Fibroblast of the aortic adventitia (primary cell): ENCODE measurements at regions not wholly inside any gene's neighbourhood (a gene's known extent, or its start where the extent isn't known, plus 50 kb on each side); places are given as distances from the start of the nearest gene placed in this dataset.

ENCODE experiments used
- DNase-seq: peaks from one replicate; pipeline ENCODE4 v3.0.0-alpha.2; 2010; ENCODE audit warnings: low read depth
- H3K4me3 ChIP-seq: 2 replicates; pipeline ENCODE4 v1.5.1; 2011; ENCODE audit warnings: low read depth, mild to moderate bottlenecking, control low read depth, low read length, moderate library complexity
- TF ChIP-seq, protein P1 (sequence below): IDR thresholded peaks from 2 replicates; pipeline ENCODE4 v1.5.1; 2011; ENCODE audit warnings: mild to moderate bottlenecking, low read length, control low read depth, inconsistent platforms; ENCODE audit not compliant: insufficient read depth

DNA sequence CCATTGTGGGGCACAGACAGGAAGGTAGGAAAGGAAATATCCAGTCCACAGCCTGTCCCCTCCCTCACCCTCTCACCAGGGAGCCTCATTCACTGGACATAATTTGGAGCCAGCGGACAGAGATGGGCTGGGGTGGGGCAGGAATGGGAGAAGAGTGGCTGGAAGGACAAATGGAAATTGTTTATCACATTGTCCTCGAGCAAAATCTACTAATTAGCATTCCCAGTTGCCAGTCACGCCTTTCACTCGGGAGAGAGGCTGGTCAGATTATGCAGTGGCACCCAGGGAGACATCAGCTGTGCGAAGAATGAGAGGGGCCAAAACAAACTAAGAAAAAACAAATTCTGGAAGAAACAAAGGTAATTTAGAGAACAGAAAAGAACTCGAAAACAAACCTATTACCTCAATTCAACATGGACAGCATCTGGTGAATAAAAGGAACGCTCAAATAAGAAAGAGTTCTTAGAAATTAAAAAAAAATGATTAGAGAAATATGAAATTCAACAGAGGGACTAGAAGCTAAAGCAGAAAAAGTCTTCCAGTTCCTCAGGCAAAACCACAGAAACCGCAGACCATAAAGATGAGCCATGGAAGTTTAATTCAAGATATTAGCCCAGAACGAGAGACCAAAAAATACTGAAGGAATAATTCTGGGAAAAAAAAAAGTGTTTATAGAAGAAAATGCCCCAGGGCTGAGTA lies 108.5 kb upstream of the RALGAPA2 start:
- no peak overlapping the region for H3K4me3 ChIP-seq
- TF ChIP-seq, protein P1, sequence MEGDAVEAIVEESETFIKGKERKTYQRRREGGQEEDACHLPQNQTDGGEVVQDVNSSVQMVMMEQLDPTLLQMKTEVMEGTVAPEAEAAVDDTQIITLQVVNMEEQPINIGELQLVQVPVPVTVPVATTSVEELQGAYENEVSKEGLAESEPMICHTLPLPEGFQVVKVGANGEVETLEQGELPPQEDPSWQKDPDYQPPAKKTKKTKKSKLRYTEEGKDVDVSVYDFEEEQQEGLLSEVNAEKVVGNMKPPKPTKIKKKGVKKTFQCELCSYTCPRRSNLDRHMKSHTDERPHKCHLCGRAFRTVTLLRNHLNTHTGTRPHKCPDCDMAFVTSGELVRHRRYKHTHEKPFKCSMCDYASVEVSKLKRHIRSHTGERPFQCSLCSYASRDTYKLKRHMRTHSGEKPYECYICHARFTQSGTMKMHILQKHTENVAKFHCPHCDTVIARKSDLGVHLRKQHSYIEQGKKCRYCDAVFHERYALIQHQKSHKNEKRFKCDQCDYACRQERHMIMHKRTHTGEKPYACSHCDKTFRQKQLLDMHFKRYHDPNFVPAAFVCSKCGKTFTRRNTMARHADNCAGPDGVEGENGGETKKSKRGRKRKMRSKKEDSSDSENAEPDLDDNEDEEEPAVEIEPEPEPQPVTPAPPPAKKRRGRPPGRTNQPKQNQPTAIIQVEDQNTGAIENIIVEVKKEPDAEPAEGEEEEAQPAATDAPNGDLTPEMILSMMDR: no peak
- no peak for DNase-seq

GRCh38 chr20:20820104-20820503 lies 107.7 kb upstream of the RALGAPA2 start:
- H3K4me3 ChIP-seq: no peak overlapping the region
- no peak for DNase-seq
- TF ChIP-seq, protein P1: peak; percentile 25

DNA sequence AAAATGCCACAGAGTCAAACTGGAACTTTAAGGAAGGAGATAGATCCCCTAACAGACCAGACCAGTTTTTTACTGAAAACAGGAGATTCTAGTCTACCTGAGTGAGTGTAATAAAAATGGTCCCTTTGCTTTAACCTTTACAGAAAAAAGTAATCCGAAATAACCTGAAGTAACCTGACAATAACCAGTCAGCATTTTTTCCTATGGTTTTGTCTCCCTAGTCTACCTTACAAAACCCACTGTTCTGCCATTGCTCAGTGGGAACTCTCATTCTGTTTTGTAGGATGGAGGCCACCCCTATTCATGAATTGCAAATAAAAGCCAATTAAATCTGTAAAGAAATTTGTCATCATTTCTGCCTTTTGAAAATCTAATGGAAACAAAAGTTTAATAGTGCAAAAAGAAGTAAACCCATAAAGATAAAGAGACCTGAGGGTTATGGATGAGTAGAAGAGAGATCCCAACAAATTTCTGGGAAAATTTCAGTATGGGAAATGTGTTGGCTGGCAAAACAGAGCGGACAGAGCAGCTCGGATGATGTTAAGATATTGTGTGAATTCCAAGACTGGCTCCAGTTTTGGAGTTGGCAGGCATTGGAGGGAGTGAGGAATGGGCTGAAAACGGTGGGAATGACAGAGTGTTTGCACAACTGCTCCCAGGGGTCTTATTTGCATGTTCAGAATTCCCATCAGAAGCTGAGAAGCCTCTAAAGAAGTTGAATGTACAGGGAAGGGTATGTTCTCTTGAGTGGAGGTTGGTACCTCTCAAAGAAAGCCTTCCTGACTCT lies 104.7 kb upstream of the RALGAPA2 start:
- no peak overlapping the region for H3K4me3 ChIP-seq
- TF ChIP-seq, protein P1: no peak
- DNase-seq: no peak

DNA sequence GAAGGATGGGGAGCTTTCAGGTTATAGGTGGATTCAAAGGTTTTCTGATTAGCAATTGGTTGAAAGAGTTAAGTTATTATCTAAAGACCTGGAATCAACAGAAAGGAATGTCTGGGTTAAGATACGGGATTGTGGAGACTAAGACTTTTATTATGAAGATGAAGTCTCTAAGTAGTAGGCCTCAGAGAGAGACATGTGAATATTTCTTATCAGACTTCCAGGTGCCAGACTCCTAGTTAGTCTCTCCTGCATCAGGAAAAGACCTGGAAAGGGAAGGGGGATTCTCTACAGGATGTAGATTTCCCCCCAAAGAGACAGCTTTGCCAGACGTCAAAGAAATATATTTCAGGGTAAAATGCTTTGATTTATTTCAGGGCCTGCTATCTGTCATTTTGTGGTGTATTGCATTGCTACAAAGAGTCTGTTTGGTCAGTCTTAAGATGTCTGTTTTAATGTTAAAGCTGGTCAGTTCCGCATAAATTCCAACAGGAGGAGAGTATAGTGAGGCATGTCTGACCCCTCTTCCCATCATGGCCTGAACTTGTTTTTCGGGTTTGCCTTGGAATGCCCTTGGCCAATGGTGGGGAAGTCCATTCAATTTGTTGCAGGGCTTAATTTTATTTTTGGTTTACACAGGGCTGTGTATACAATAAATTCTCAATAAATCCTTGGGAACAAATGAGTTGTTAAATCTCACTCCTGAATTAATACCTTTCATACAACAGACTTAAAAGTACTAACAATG lies 103.4 kb upstream of the RALGAPA2 start:
- TF ChIP-seq, protein P1: no peak
- no peak overlapping the region for H3K4me3 ChIP-seq
- DNase-seq: no peak

DNA sequence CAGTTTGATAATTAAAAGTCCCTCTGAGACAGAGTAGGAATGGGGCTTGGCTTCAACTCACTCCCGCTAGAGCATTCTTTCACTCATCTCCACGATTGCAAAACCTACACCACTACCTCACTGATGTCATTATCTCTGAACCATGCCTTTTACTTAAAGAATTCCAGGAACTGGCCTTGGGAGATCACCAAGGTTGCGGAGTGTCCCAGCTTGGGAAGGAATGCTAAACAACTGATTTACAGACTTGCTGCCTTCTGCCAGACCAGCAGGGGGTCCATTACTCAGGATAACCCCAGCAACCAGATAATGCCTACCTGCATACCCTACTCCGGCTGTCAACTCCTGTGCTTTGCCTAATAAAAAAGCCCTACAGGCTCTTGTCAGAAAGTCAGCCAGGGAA lies 102.2 kb upstream of the RALGAPA2 start:
- H3K4me3 ChIP-seq: no peak overlapping the region
- no peak for DNase-seq
- TF ChIP-seq, protein P1: no peak

DNA sequence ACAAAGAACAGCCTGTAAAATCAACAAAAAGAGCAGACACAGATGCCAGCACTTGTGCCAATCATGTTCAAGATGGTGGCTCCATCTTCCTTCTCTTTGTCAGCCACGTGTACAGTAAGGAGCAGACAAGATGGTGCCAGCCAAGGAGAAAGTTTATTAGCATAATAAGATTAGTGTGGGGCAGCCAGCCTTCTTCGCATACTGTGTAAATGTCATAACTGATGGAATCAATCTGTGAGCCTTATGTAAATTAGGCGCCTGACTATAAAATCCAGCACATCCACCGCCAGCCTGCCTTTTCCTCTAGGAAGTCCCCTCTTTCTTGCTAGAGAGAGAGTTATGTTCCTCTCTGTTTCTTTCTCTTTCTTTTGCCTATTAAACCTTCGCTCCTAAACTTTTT lies 99.7 kb upstream of the RALGAPA2 start:
- TF ChIP-seq, protein P1: no peak
- H3K4me3 ChIP-seq: no peak overlapping the region
- DNase-seq: no peak
